ENCODE measurements at regions not wholly inside any gene's neighbourhood (a gene's known extent, or its start where the extent isn't known, plus 50 kb on each side); places are given as distances from the start of the nearest gene placed in this dataset.

GRCh38 chr17:72244956-72245355, 124.1 kb downstream of the SOX9 start:
- H3K36me3 ChIP-seq (ENCODE audit: control insufficient read depth in 2 of 2, extremely low read depth in 1 of 2, insufficient read depth in 1 of 2, low read length in 1 of 2) = no peaks in the 10 kb centered on the region
- Mint-ChIP-seq H3K36me3 (no peaks in the 10 kb centered on the region), H3K27ac (no peak overlapping the region), H3K4me3 (no peak overlapping the region), H3K27me3 (no peaks in the 10 kb centered on the region), H3K9me3 (peaks cover 10 to 23% (median 14%) of the 10 kb centered on the region in 3 donors), H3K4me1 (no peaks in the 10 kb centered on the region)
- no peaks in the 10 kb centered on the region for H3K9me3 ChIP-seq
- H3K4me3 ChIP-seq (ENCODE audit: control insufficient read depth in 1 of 2, extremely low read depth in 1 of 2, low read length in 1 of 2) = no peak overlapping the region
- CTCF ChIA-PET = no interaction called here
- ATAC-seq (replicated peaks in 1 of 4) = no peak
- H3K27ac ChIP-seq (ENCODE audit: low read length) = no peak overlapping the region
- DNase-seq = no peak
- POLR2A ChIA-PET = no interaction called here
- H3K27me3 ChIP-seq (replicated peaks in 1 of 2; ENCODE audit: control insufficient read depth in 2 of 2, extremely low read depth in 1 of 2, insufficient read depth in 2 of 2, low read length in 1 of 2) = no peaks in the 10 kb centered on the region
- no peaks in the 10 kb centered on the region for H3K4me1 ChIP-seq (ENCODE audit: control insufficient read depth in 1 of 2, extremely low read depth in 1 of 2, insufficient read depth in 2 of 2, low read length in 2 of 2)
- no CpG with 5 or more reads among the region's 2 CpGs for WGBS (ENCODE audit: insufficient coverage)

GRCh38 chr17:72249441-72249840, 128.6 kb downstream of the SOX9 start:
- no peaks in the 10 kb centered on the region for H3K4me1 Mint-ChIP-seq
- Histone ChIP-seq H3K9me3 (no peaks in the 10 kb centered on the region), H3K27ac (ENCODE audit: low read length) (no peak overlapping the region), H3K4me3 (ENCODE audit: control insufficient read depth in 1 of 2, extremely low read depth in 1 of 2, low read length in 1 of 2) (no peak overlapping the region), H3K4me1 (ENCODE audit: control insufficient read depth in 1 of 2, extremely low read depth in 1 of 2, insufficient read depth in 2 of 2, low read length in 2 of 2) (no peaks in the 10 kb centered on the region), H3K36me3 (ENCODE audit: control insufficient read depth in 2 of 2, extremely low read depth in 1 of 2, insufficient read depth in 1 of 2, low read length in 1 of 2) (no peaks in the 10 kb centered on the region), H3K27me3 (replicated peaks in 1 of 2; ENCODE audit: control insufficient read depth in 2 of 2, extremely low read depth in 1 of 2, insufficient read depth in 2 of 2, low read length in 1 of 2) (no peaks in the 10 kb centered on the region)
- WGBS (ENCODE audit: insufficient coverage) = 77% methylated on average over 3 of the region's 5 CpGs
- H3K27ac Mint-ChIP-seq = no peak overlapping the region
- ATAC-seq (replicated peaks in 1 of 4) = no peak
- no peaks in the 10 kb centered on the region for H3K27me3 Mint-ChIP-seq
- POLR2A ChIA-PET = no interaction called here
- peaks cover 10 to 16% (median 12%) of the 10 kb centered on the region in 3 donors for H3K9me3 Mint-ChIP-seq
- no peaks in the 10 kb centered on the region for H3K36me3 Mint-ChIP-seq
- CTCF ChIA-PET = no interaction called here
- no peak overlapping the region for H3K4me3 Mint-ChIP-seq
- DNase-seq = no peak

GRCh38 chr17:72250206-72250605, 129.4 kb downstream of the SOX9 start:
- no CpG with 5 or more reads among the region's 1 CpG for WGBS (ENCODE audit: insufficient coverage)
- Histone ChIP-seq H3K9me3 (no peaks in the 10 kb centered on the region), H3K4me1 (ENCODE audit: control insufficient read depth in 1 of 2, extremely low read depth in 1 of 2, insufficient read depth in 2 of 2, low read length in 2 of 2) (no peaks in the 10 kb centered on the region), H3K36me3 (ENCODE audit: control insufficient read depth in 2 of 2, extremely low read depth in 1 of 2, insufficient read depth in 1 of 2, low read length in 1 of 2) (no peaks in the 10 kb centered on the region), H3K27ac (ENCODE audit: low read length) (no peak overlapping the region), H3K4me3 (ENCODE audit: control insufficient read depth in 1 of 2, extremely low read depth in 1 of 2, low read length in 1 of 2) (no peak overlapping the region), H3K27me3 (replicated peaks in 1 of 2; ENCODE audit: control insufficient read depth in 2 of 2, extremely low read depth in 1 of 2, insufficient read depth in 2 of 2, low read length in 1 of 2) (no peaks in the 10 kb centered on the region)
- no peaks in the 10 kb centered on the region for H3K27me3 Mint-ChIP-seq
- ChIA-PET CTCF (no interaction called here), POLR2A (no interaction called here)
- no peak for ATAC-seq (replicated peaks in 1 of 4)
- H3K4me3 Mint-ChIP-seq = no peak overlapping the region
- peaks cover 8 to 15% (median 11%) of the 10 kb centered on the region in 3 donors for H3K9me3 Mint-ChIP-seq
- DNase-seq = no peak
- no peaks in the 10 kb centered on the region for H3K36me3 Mint-ChIP-seq
- no peak overlapping the region for H3K27ac Mint-ChIP-seq
- no peaks in the 10 kb centered on the region for H3K4me1 Mint-ChIP-seq

- no peaks in the 10 kb centered on the region for H3K27me3 Mint-ChIP-seq
- Histone ChIP-seq H3K27ac (ENCODE audit: low read length) (no peak overlapping the region), H3K36me3 (ENCODE audit: control insufficient read depth in 2 of 2, extremely low read depth in 1 of 2, insufficient read depth in 1 of 2, low read length in 1 of 2) (no peaks in the 10 kb centered on the region), H3K27me3 (replicated peaks in 1 of 2; ENCODE audit: control insufficient read depth in 2 of 2, extremely low read depth in 1 of 2, insufficient read depth in 2 of 2, low read length in 1 of 2) (no peaks in the 10 kb centered on the region), H3K9me3 (no peaks in the 10 kb centered on the region), H3K4me3 (ENCODE audit: control insufficient read depth in 1 of 2, extremely low read depth in 1 of 2, low read length in 1 of 2) (no peak overlapping the region), H3K4me1 (ENCODE audit: control insufficient read depth in 1 of 2, extremely low read depth in 1 of 2, insufficient read depth in 2 of 2, low read length in 2 of 2) (no peaks in the 10 kb centered on the region)
- no peak overlapping the region for H3K4me3 Mint-ChIP-seq
- no peaks in the 10 kb centered on the region for H3K4me1 Mint-ChIP-seq
- H3K36me3 Mint-ChIP-seq = no peaks in the 10 kb centered on the region
- peaks cover 8 to 18% (median 17%) of the 10 kb centered on the region in 3 donors for H3K9me3 Mint-ChIP-seq
- WGBS (ENCODE audit: insufficient coverage) = 67% methylated on average over 1 of the region's 3 CpGs
- ATAC-seq (replicated peaks in 1 of 4) (no peak), DNase-seq (no peak)
- no peak overlapping the region for H3K27ac Mint-ChIP-seq
- POLR2A ChIA-PET = no interaction called here
- CTCF ChIA-PET = no interaction called here
Measured at GRCh38 chr17:72253597-72253996, 132.8 kb downstream of the SOX9 start.

- Mint-ChIP-seq H3K27me3 (no peaks in the 10 kb centered on the region), H3K27ac (no peak overlapping the region), H3K9me3 (peaks cover 8 to 18% (median 15%) of the 10 kb centered on the region in 3 donors), H3K4me3 (no peak overlapping the region), H3K36me3 (no peaks in the 10 kb centered on the region), H3K4me1 (no peaks in the 10 kb centered on the region)
- Histone ChIP-seq H3K27ac (ENCODE audit: low read length) (no peak overlapping the region), H3K4me1 (ENCODE audit: control insufficient read depth in 1 of 2, extremely low read depth in 1 of 2, insufficient read depth in 2 of 2, low read length in 2 of 2) (no peaks in the 10 kb centered on the region), H3K36me3 (ENCODE audit: control insufficient read depth in 2 of 2, extremely low read depth in 1 of 2, insufficient read depth in 1 of 2, low read length in 1 of 2) (no peaks in the 10 kb centered on the region), H3K4me3 (ENCODE audit: control insufficient read depth in 1 of 2, extremely low read depth in 1 of 2, low read length in 1 of 2) (no peak overlapping the region), H3K9me3 (no peaks in the 10 kb centered on the region), H3K27me3 (replicated peaks in 1 of 2; ENCODE audit: control insufficient read depth in 2 of 2, extremely low read depth in 1 of 2, insufficient read depth in 2 of 2, low read length in 1 of 2) (no peaks in the 10 kb centered on the region)
- ATAC-seq (replicated peaks in 1 of 4) (no peak), DNase-seq (no peak)
- WGBS (ENCODE audit: insufficient coverage) = 91% methylated on average over 3 of the region's 4 CpGs
- ChIA-PET POLR2A (no interaction called here), CTCF (no interaction called here)
Measured at GRCh38 chr17:72254808-72255449, 134.1 kb downstream of the SOX9 start.

GRCh38 chr17:72255481-72255880, 134.7 kb downstream of the SOX9 start:
- Mint-ChIP-seq H3K27me3 (no peaks in the 10 kb centered on the region), H3K9me3 (peaks cover 8 to 18% (median 13%) of the 10 kb centered on the region in 3 donors), H3K4me3 (no peak overlapping the region), H3K27ac (no peak overlapping the region), H3K36me3 (no peaks in the 10 kb centered on the region), H3K4me1 (no peaks in the 10 kb centered on the region)
- H3K9me3 ChIP-seq = no peaks in the 10 kb centered on the region
- no peaks in the 10 kb centered on the region for H3K27me3 ChIP-seq (replicated peaks in 1 of 2; ENCODE audit: control insufficient read depth in 2 of 2, extremely low read depth in 1 of 2, insufficient read depth in 2 of 2, low read length in 1 of 2)
- ChIA-PET POLR2A (no interaction called here), CTCF (no interaction called here)
- H3K4me1 ChIP-seq (ENCODE audit: control insufficient read depth in 1 of 2, extremely low read depth in 1 of 2, insufficient read depth in 2 of 2, low read length in 2 of 2) = no peaks in the 10 kb centered on the region
- no peak for DNase-seq
- no peak for ATAC-seq (replicated peaks in 1 of 4)
- no peaks in the 10 kb centered on the region for H3K36me3 ChIP-seq (ENCODE audit: control insufficient read depth in 2 of 2, extremely low read depth in 1 of 2, insufficient read depth in 1 of 2, low read length in 1 of 2)
- H3K4me3 ChIP-seq (ENCODE audit: control insufficient read depth in 1 of 2, extremely low read depth in 1 of 2, low read length in 1 of 2) = no peak overlapping the region
- no CpG with 5 or more reads among the region's 3 CpGs for WGBS (ENCODE audit: insufficient coverage)
- H3K27ac ChIP-seq (ENCODE audit: low read length) = no peak overlapping the region

- Mint-ChIP-seq H3K9me3 (peaks cover 7 to 17% (median 8%) of the 10 kb centered on the region in 3 donors), H3K36me3 (no peaks in the 10 kb centered on the region), H3K4me1 (no peaks in the 10 kb centered on the region), H3K27me3 (no peaks in the 10 kb centered on the region), H3K27ac (no peak overlapping the region), H3K4me3 (no peak overlapping the region)
- Histone ChIP-seq H3K27ac (ENCODE audit: low read length) (no peak overlapping the region), H3K27me3 (replicated peaks in 1 of 2; ENCODE audit: control insufficient read depth in 2 of 2, extremely low read depth in 1 of 2, insufficient read depth in 2 of 2, low read length in 1 of 2) (no peaks in the 10 kb centered on the region), H3K36me3 (ENCODE audit: control insufficient read depth in 2 of 2, extremely low read depth in 1 of 2, insufficient read depth in 1 of 2, low read length in 1 of 2) (no peaks in the 10 kb centered on the region), H3K9me3 (no peaks in the 10 kb centered on the region), H3K4me3 (ENCODE audit: control insufficient read depth in 1 of 2, extremely low read depth in 1 of 2, low read length in 1 of 2) (no peak overlapping the region), H3K4me1 (ENCODE audit: control insufficient read depth in 1 of 2, extremely low read depth in 1 of 2, insufficient read depth in 2 of 2, low read length in 2 of 2) (no peaks in the 10 kb centered on the region)
- no peak for ATAC-seq (replicated peaks in 1 of 4)
- 100% methylated on average over 1 of the region's 3 CpGs for WGBS (ENCODE audit: insufficient coverage)
- no peak for DNase-seq
- ChIA-PET CTCF (no interaction called here), POLR2A (no interaction called here)
Measured at GRCh38 chr17:72258711-72259110, 137.9 kb downstream of the SOX9 start.
